HG03159 (cell line): ENCODE measurements at regions not wholly inside any gene's neighbourhood (a gene's known extent, or its start where the extent isn't known, plus 50 kb on each side); places are given as distances from the start of the nearest gene placed in this dataset.
"Not testable (repeated sequence)": the region's sequence is repeated elsewhere in the genome, so short reads cannot be mapped to it uniquely, and the experiment has no call there.

Source experiments
- ATAC-seq: cut with Tn5 transposase; IDR thresholded peaks from one replicate; pipeline ENCODE4 v1.9.1; 2021; ENCODE audit warnings: mild to moderate bottlenecking, moderate library complexity; ENCODE audit not compliant: unreplicated experiment

DNA sequence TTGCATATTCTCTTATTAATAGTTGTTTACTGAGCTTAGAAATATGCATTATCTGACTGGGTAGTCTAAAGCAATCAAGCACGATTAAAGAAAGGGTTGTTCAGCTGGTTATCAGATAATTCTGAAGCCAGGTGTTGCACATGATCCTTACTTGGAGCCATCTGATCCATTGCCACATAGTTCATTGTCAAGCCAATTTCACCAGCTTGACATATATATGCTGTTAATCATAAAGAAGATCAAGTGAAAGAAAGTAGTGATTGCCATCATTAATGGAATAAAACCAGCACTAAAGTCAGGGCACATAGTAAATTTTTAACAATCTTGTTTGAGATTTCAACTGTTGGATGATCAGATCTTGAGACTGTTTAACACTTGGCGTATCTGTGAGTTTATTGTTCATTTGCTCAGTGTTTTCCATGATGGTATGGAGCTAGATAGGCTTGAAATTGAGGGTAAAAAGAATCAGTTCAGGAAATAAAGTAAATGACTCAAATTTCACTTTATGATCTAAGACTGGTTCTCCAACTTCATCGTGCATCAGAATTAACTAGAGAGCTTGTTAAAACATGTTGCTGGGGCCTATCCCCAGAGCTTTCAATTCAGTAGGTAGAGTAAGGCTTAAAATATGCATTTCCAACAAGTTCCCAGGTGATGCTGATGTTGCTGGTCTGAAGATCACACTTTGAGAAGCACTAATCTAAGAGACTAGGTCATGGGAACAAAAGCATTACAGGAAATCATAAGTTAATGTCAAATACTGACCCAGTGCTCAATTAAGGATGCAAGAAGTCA, 539.6 kb downstream of the SATB2 start:
- ATAC-seq, result no peak

- ATAC-seq, result no peak
These were observed 540.5 kb downstream of the SATB2 start for GRCh38 chr2:198917275-198917674.

GRCh38 chr2:198916548-198917080, 541.1 kb downstream of the SATB2 start:
- ATAC-seq, result no peak

- ATAC-seq, result peak; percentile 99
These were observed 544.2 kb downstream of the SATB2 start for GRCh38 chr2:198913394-198914152.

DNA sequence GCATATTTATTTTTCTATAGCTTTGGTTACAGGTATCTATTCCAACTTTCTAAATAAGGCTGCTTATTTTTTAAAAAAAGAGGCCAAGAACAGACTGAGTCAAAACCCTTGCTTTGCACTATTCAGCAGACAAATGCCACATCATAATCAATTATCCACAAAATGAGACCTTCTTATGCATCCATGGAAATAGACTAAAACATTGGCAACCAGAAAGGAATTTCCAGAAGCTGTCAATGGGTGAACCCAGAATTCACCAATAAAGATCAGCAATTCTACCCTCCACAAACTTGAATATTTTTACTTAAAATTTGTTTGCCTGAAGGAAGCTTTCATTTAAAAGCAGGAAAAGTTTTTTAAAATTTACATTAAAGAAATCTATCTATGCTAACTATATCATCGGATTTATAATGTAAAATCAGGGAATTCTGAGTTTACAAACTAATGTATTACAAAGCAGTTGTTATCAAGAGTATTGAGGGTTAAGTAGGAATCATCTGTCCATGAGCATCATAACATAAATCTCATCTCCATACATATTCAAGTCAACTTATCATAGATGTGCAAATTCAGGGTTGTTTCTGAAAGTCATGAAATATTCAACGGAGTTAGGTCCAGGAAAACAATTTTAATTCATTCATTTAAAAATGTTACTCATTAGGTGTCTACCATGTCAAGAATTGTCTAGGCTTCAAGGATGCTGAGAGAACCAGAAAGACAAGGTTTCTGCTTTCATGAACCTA, 548.0 kb downstream of the SATB2 start:
- no peak for ATAC-seq

GRCh38 chr2:198905881-198906612, 551.7 kb downstream of the SATB2 start:
- peak; percentile 60 for ATAC-seq

GRCh38 chr2:198901894-198902293, 555.8 kb downstream of the SATB2 start:
- ATAC-seq, result no peak

DNA sequence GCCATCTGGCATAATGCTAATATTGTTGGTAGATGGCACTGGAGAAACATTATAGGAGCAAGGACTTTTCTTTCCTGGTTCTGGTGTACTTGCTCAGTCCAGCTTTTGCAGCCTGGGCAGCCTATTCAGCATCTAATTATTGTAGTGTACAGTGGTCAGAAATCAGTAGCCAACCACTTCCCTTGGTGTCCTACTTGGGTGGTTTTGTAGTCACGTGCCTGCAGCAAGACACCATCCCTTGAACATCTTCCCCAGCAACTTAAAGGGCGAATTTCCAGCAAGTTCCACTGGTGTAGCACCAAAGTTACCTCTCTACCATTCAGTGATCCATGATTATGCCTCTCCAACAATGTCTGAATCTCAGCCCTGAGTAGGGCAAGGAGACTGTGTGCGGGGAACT, 557.6 kb downstream of the SATB2 start:
- no peak for ATAC-seq

- peak; percentile 95 for ATAC-seq
These were observed 567.2 kb downstream of the SATB2 start for GRCh38 chr2:198890490-198890889.

GRCh38 chr2:198883604-198884003, 574.1 kb downstream of the SATB2 start:
- ATAC-seq, result no peak

DNA sequence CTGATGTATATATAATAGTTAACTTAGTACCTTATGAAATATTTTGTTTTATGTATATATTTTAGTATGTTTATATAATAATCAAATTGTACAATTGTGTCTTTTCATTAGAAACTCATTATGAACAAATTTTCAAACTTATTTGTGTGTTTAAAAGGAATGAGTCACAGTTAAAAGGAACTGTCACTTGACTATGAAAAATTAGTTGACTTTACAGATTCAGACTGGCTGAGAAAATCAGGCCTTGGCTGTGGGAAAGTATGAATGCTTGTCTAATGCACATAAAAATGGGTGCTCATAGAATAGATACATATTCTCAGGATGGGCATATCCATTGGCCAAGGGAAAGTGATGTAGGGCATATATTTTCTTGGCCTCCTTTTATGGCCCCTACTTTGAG, 576.8 kb downstream of the SATB2 start:
- ATAC-seq, result no peak

DNA sequence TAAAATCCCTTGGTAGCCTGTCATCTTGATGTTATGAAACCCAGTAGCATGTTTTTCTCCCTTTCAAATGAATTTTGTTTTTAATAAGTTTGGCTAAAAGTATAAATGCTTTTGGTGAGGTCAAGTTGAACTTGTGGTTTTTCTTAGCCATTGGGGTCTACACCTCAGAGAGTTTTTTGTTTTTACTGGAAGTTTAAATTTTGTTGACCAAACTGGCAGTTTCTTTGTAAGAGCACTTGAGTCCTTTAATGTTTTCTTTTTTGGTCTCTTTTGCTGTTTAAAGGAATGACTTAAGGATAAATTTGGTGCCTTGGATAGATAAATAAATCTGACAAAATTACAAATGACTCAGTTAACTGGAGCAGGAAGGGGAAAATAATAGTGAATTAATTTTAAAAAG, 577.3 kb downstream of the SATB2 start:
- ATAC-seq, result no peak

- ATAC-seq, result no peak
These were observed 583.3 kb downstream of the SATB2 start for GRCh38 chr2:198874472-198874858.

- no peak for ATAC-seq
These were observed 584.0 kb downstream of the SATB2 start for GRCh38 chr2:198873503-198874471.

DNA sequence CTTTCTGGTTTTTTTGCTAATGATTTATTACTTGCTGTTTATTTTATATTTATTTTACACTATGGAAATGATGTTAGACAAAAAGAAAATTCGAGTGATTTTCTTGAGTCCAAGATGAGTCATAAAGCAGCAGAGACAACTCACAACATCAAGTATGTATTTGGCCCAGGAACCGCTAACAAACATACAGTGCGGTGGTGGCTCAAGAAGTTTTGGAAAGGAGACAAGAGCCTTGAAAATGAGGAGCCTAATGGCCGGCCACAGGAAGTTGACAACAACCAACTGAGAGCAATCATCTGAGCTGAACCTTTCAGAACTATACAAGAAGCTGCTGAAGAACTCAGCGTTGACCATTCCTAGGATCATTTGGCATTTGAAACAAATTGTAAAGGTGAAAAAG, 594.1 kb downstream of the SATB2 start:
- ATAC-seq, result no peak

- no peak for ATAC-seq
These were observed 596.7 kb downstream of the SATB2 start for GRCh38 chr2:198861080-198861479.

- no peak for ATAC-seq
These were observed 600.5 kb downstream of the SATB2 start for GRCh38 chr2:198857246-198857645.

DNA sequence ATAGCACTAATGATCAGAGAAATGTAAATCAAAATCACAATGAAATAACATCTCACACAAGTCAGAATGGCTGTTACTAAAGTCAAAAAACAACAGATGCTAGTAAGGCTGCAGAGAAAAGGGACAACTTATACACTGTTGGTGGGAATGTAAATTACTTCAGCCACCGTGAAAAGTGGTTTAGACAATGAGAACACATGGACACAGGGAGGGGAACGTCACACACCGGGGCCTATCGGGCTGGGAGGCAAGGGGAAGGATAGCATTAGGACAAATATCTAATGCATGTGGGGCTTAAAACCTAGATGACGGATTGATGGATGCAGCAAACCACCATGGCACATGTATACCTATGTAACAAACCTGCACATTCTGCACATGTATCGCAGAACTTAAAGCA, 602.0 kb downstream of the SATB2 start:
- ATAC-seq, result not testable (repeated sequence)

- ATAC-seq, result no peak
These were observed 605.5 kb downstream of the SATB2 start for GRCh38 chr2:198852248-198852647.

GRCh38 chr2:198825534-198825933, 632.2 kb downstream of the SATB2 start:
- no peak for ATAC-seq
